GM12878 (cell line): ENCODE measurements at regions not wholly inside any gene's neighbourhood (a gene's known extent, or its start where the extent isn't known, plus 50 kb on each side); places are given as distances from the start of the nearest gene placed in this dataset.
A peak's percentile ranks its signal among the peaks of the same experiment; 100 is the strongest.

Experiments used
- BRCA1 ChIP-seq: IDR thresholded peaks from 2 replicates; pipeline ENCODE4 v1.6.1; 2011; ENCODE audit warnings: low read depth, low read length, improper control_type of control experiment
- CEBPB ChIP-seq, 2 experiments: fragments of 150-350 bp in 1 of 2; IDR thresholded peaks; 2 replicates each; pipeline ENCODE4 v1.6.1; 2012 to 2014; ENCODE audit warnings: low read depth in 2 of 2, low read length in 2 of 2, borderline replicate concordance in 1 of 2, inconsistent platforms in 1 of 2
- HDGF ChIP-seq: fragments of 450-650 bp; IDR thresholded peaks from 2 replicates; pipeline ENCODE4 v1.6.1; 2016; ENCODE audit warnings: antibody characterized with exemption
- NKRF ChIP-seq: fragments of 450-650 bp; conservative IDR thresholded peaks from 2 replicates; pipeline ENCODE4 v1.6.1; 2017; ENCODE audit warnings: mild to moderate bottlenecking, moderate library complexity
- NR2C2 ChIP-seq: IDR thresholded peaks from 2 replicates; pipeline ENCODE4 v1.6.1; 2011; ENCODE audit warnings: borderline replicate concordance, low read depth; ENCODE audit not compliant: control insufficient read depth, insufficient read length
- NR2F1 ChIP-seq: fragments of 450-650 bp; conservative IDR thresholded peaks from 2 replicates; pipeline ENCODE4 v1.6.1; 2017; ENCODE audit warnings: mild to moderate bottlenecking
- NRF1 ChIP-seq: conservative IDR thresholded peaks from 2 replicates; pipeline ENCODE4 v1.6.1; 2011; ENCODE audit warnings: mild to moderate bottlenecking, low read depth, low read length, improper control_type of control experiment
- POLR2AphosphoS2 ChIP-seq: IDR thresholded peaks from 2 replicates; pipeline ENCODE4 v1.6.1; 2011; ENCODE audit warnings: low read depth, mild to moderate bottlenecking, low read length, improper control_type of control experiment, moderate library complexity
- REST ChIP-seq: IDR thresholded peaks from 2 replicates; pipeline ENCODE4 v1.6.1; 2012; ENCODE audit warnings: mild to moderate bottlenecking, low read depth, low read length
- RUNX3 ChIP-seq: IDR thresholded peaks from 2 replicates; pipeline ENCODE4 v1.6.1; 2012; ENCODE audit warnings: low read length, inconsistent platforms
- SKIL ChIP-seq: fragments of 450-650 bp; IDR thresholded peaks from 2 replicates; pipeline ENCODE4 v1.6.1; 2017; ENCODE audit warnings: mild to moderate bottlenecking, low read depth, inconsistent platforms; ENCODE audit not compliant: poor library complexity, severe bottlenecking
- SMAD1 ChIP-seq: fragments of 450-650 bp; IDR thresholded peaks from 2 replicates; pipeline ENCODE4 v1.6.1; 2018; ENCODE audit warnings: mild to moderate bottlenecking, low read depth; ENCODE audit not compliant: partially characterized antibody
- TCF12 ChIP-seq: IDR thresholded peaks from 2 replicates; pipeline ENCODE4 v1.6.1; 2011; ENCODE audit warnings: low read depth, mild to moderate bottlenecking, low read length
- TCF7 ChIP-seq: IDR thresholded peaks from 2 replicates; pipeline ENCODE4 v1.6.1; 2014; ENCODE audit warnings: antibody characterized with exemption, borderline replicate concordance
- ZBTB4 ChIP-seq: fragments of 450-650 bp; formaldehyde crosslinking; IDR thresholded peaks from 2 replicates; pipeline ENCODE4 v1.4.0; 2022; ENCODE audit warnings: mild to moderate bottlenecking, moderate library complexity
- TF ChIP-seq, protein P1 (sequence below): fragments of 450-650 bp; IDR thresholded peaks from 2 replicates; pipeline ENCODE4 v1.6.1; 2017; ENCODE audit warnings: mild to moderate bottlenecking

DNA sequence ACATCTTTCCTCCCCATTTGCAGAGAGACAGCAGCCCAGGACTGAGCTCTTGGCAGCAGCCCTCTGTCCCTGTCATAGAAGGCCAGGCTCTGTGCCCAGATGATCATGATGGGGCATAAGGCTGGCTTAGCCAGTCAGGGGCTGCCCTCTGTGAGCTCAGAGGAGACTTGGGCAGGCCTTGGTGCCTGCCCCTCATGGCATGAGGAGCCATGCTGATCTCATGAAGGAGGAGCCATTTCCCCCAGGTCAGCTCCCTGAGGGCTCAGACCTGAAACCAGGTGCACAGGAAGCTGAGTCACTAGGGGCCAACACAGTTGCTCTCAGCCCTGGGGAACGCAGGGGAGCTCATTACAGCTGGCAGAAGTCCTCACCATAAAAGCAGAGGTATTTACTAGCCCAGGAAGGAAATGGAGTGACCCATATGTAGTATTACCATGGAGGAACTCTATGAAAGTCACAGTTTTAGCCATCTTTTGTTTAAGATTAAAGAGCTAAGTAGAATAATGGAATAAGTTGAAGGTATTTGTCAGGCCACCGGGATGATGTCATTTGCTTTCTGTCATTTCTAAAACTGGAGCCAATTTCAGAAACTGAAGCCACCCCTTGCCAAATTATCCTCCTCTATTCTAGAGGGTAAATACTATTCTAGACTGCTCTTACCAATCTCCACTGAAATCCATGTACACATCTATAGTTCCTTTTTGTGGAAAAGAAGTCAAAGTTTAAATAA lies 362.4 kb upstream of the ZNF32 start (continued):
- TF ChIP-seq NKRF (no peak), RUNX3 (peak; percentile 51), TCF7 (no peak; the same call in 1 of the 2 replicates), NR2C2 (no peak), ZBTB4 (CRISPR knock-in tag) (peak; percentile 61; the same call in 1 of the 2 replicates), BRCA1 (no peak), SMAD1 (no peak), SKIL (no peak), NRF1 (no peak), TCF12 (peak; percentile 96), HDGF (0 out of 2 replicates have a peak, but pooled peaks have one; percentile 61), CEBPB (IDR thresholded peaks at IDR 0.05; ENCODE audit: borderline replicate concordance in 1 of 2, low read depth in 2 of 2, low read length in 2 of 2) (peak in 1 of 2 experiments; percentile 38; a peak in 1 of 4 replicates), POLR2AphosphoS2 (no peak), REST (no peak), NR2F1 (peak; percentile 87)
- TF ChIP-seq, protein P1, sequence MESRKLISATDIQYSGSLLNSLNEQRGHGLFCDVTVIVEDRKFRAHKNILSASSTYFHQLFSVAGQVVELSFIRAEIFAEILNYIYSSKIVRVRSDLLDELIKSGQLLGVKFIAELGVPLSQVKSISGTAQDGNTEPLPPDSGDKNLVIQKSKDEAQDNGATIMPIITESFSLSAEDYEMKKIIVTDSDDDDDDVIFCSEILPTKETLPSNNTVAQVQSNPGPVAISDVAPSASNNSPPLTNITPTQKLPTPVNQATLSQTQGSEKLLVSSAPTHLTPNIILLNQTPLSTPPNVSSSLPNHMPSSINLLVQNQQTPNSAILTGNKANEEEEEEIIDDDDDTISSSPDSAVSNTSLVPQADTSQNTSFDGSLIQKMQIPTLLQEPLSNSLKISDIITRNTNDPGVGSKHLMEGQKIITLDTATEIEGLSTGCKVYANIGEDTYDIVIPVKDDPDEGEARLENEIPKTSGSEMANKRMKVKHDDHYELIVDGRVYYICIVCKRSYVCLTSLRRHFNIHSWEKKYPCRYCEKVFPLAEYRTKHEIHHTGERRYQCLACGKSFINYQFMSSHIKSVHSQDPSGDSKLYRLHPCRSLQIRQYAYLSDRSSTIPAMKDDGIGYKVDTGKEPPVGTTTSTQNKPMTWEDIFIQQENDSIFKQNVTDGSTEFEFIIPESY: no peak
